GM18505 (cell line): ENCODE measurements at regions not wholly inside any gene's neighbourhood (a gene's known extent, or its start where the extent isn't known, plus 50 kb on each side); places are given as distances from the start of the nearest gene placed in this dataset.

Source experiments
- ATAC-seq: cut with Tn5 transposase; IDR thresholded peaks from one replicate; pipeline ENCODE4 v1.9.1; 2021; ENCODE audit not compliant: unreplicated experiment
- POLR2A ChIP-seq: IDR thresholded peaks from 4 replicates; pipeline ENCODE4 v1.6.1; 2011; ENCODE audit warnings: borderline replicate concordance; ENCODE audit not compliant: insufficient read depth, insufficient read length; ENCODE audit errors: extremely low read depth

DNA sequence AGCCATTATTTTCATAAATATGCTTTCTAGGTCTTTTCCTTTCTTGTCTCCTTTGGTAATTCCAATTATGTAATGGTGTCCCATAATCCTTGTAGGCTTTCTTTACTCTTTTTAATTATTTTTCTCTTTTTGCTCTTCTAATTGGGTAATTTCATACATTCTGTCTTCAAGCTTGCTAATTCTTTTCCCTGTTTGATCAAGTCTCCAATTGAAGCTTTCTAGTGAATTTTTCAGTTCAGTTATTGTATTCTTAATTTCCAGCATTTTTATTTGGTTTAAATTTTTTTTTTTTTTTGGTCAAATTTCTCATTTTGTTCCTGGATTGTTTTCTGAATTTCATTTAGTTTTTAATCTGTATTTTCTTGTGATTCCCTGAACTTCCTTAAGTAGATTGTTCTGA is 74.9 kb upstream of the UST start:
- ATAC-seq = no peak
- TF ChIP-seq POLR2A = no peak

- no peak for TF ChIP-seq POLR2A
- ATAC-seq = no peak
These were observed 72.5 kb upstream of the UST start for GRCh38 chr6:148674306-148674705.

DNA sequence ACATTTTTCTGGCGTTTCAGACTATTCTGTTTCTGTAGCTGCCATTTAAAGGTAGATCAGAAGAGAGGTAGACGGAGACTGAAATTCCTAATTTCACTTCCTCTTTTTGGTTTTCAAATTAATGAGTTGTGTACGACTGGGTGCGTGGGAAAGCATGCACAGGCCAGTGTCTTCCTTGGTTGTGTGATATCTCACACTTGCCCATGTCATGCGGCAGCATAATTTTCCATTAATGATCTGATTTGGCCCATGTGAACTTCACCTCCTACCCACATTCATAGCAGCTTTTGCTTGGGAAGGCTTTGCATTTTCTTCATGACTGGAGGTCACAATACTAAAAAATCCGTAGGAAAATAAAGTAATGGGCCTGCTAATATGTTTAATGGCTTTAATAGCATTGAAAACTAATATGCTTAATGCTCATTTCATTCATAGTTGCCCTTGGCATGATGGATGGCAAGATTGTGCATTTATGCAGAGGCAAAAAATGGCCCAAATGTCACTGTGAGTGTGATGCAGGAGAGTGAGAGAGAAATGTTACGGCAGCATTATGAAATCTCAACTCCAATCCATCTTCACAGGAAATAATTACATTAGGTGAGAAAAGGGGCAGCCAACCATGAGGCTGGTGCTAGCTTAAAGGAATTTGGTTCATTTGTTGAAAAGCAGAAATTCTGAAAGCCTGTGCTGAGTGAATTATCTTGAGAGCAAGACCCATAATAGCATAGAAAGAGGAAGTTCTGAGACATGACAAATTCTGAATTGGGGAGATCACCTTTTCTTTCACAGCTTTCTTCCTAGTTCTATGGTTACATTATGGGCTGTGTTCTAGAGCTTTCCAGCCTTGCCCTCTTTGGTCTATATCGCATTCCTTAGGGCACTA is 69.0 kb upstream of the UST start:
- peak; percentile 82 for ATAC-seq
- no peak for TF ChIP-seq POLR2A

DNA sequence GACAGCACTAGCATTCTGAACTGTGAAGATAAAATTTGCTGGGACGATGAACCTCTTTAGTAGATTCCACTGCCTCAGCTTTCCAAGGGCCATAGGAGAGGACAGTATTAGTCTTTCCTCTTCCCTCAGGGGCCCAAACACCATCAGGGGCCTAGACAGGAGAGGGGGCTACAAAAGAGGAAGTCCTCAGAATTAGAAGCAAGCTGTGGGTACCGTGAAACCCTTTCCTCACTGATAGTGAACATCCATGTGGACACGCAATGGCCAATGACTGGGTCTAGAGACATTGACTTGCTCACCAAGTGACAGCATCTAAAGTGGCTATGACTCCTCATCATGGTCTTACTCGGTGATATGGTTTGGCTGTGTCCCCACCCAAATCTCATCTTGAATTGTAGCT is 68.1 kb upstream of the UST start:
- no peak for ATAC-seq
- TF ChIP-seq POLR2A = no peak

DNA sequence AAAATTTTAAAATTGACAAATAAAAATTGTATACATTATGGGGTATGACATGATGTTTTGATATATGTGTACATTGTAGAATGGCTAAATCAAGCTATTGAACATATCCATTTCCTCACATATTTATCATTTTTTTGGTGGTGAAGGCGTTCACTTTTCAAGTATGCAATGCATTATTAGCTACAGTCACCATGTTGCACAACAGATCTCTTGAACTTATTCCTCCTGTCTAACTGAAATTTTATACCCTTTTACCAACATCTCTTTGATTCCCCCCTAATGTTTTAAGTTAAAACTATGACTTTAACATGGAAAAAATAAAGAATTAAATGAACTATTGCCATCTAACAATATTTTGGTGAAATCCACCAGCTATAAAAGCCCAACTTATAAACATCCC is 65.2 kb upstream of the UST start:
- TF ChIP-seq POLR2A = no peak
- no peak for ATAC-seq

DNA sequence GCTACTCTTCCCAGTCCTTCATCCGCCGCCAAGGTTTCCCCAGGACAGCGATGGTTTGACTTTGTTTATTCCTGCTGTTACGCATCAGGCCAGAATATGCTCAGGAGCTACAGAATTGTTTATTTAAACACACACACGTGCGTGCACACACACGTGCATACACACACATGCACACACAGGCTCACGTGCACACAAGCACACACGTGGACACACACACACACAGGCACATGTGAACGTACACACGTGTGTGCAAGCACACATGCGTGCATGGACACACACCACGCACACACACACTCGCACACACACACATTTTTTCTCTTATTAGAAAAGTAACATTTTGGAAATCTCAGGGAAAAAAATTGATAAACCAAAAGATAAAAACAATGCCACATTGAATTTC is 64.6 kb upstream of the UST start:
- no peak for ATAC-seq
- TF ChIP-seq POLR2A = no peak

- TF ChIP-seq POLR2A = no peak
- ATAC-seq = no peak
These were observed 63.8 kb upstream of the UST start for GRCh38 chr6:148682990-148683389.

- no peak for TF ChIP-seq POLR2A
- ATAC-seq = no peak
These were observed 57.7 kb upstream of the UST start for GRCh38 chr6:148689168-148689567.

DNA sequence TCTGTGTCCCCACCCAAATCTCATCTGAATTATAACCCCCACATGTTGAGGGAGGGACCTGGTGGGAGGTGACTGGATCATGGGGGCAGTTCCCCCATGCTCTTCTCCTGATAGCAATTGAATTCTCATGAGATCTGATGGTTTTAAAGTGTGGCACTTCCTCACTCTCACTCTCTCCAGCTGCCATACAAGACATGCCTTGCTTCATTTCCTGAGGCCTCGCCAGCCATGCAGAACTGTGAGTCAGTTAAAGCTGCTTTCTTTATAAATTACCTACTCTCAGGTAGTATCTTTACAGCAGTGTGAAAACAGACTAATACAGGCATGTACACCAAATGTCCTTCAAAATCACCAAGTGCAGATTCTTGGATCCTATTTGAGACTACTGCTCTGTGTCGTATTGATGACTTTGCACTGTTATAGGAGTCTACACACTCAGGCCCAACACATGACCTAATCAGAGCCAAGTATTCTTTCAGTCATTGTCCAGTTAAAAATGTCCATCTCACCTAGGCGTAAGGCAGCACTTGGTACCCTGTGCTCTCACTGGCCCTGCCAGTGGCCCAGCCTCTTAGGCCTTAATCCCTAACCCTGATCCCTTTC is 52.8 kb upstream of the UST start:
- peak; percentile 89 for ATAC-seq
- TF ChIP-seq POLR2A = no peak
